Left forelimb (tissue), 1 donor: ENCODE measurements at regions not wholly inside any gene's neighbourhood (a gene's known extent, or its start where the extent isn't known, plus 50 kb on each side); places are given as distances from the start of the nearest gene placed in this dataset.

ENCODE experiments used
- DNase-seq: peaks from one replicate; pipeline ENCODE4 v3.0.0-alpha.2; 2018; ENCODE audit warnings: low spot score

DNA sequence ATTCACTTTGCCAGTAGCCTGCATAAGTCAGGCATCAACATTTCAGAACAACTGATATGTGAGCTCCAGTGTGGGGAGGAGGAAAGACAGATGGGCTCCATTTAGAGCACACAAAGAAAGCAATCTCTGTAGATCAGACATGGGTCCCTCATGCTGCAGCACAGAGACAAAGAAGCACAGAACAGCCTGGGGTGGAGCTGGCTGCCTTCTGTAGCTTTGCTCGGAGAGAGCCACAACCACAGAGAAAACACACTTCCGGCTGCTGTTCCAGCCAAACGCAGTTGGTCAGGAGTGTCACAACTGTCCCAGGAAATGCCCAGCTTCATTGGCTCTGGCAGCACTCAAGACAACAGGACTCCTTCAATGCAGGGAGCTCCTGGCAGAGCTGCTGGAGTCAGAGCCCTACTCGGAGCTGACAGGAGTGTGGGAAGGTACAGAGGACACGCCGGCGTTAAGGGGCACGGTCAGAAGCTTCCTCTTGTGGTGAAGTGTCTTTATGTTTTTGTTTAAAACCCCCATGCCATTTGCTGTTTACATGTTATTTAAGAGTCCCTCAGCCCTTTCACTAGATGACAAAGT lies 494.4 kb downstream of the TCERG1L start:
- DNase-seq: no peak

- DNase-seq: no peak
Measured at GRCh38 chr10:130817674-130818073, 493.8 kb downstream of the TCERG1L start.

DNA sequence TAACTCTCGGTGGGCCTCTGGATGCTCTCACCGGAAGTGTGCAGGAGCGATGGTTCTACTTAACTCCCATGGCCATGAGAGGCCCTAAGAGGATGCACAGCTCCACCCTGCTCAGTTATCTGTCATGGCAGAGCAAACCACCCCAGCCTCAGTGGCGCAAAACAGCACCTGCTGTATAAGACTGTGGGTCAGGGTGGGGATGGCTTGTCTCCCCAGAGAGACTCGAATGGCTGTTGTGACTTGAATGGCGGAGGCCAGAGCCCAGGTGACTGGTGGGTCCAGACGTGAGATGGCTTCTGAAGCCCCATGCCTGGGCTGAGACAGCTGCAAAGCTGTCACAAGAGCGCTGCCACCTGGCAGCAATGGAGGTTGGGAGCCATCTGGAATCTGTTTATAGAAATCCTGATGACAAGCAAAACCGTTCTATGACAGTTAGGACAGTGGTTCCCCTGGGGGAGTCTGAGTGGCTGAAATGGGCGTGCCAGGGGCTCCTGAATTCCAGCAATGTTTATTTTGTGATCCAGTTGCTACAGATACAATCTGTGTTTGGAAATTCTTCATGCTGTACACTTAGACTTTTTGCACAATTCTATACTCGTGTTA lies 490.5 kb downstream of the TCERG1L start:
- no peak for DNase-seq

- DNase-seq: no peak
Measured at GRCh38 chr10:130824230-130825014, 487.1 kb downstream of the TCERG1L start.

DNA sequence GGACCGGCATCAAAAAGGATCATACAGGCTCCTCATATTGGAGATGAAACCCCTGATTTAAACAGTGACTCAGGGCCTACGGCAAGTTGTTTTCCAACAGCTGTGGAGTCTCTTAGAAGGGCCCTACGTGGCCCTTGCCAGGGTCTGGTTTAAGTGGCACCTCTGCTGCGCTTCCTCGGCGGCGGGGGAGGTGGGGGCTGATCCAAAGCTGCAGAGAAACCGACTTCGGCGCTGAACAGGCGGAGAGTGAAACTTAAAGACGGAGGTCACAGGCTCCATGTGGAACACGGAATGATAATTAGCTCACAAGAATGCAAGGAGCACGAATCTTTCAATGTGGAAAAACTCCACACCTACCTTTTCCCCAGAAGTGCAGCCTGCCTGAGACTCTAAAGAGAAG lies 477.9 kb downstream of the TCERG1L start:
- DNase-seq: no peak

GRCh38 chr10:130834170-130834569 lies 477.4 kb downstream of the TCERG1L start:
- no peak for DNase-seq

- DNase-seq: no peak
Measured at GRCh38 chr10:130834573-130834972, 476.9 kb downstream of the TCERG1L start.

- no peak for DNase-seq
Measured at GRCh38 chr10:130835068-130835467, 476.5 kb downstream of the TCERG1L start.

DNA sequence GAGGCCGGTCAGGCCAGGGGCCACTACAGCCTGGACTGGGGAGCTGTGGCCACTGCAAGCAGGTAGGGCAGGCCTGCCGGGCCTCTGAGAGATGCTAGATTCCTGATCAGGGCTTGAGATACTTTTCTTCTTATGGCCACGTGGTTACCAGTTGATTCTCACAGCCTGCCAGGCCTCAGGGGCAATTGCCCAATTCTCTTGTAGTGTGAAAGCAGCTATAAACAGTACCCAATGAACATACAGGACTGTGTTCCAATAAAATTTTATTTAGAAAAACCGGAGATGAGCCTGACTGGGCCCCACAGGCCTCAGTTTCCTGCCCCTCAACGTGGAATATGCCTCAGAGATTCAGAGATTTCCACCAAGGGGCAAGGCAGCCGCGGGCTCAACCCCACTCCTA lies 475.2 kb downstream of the TCERG1L start:
- DNase-seq: no peak

DNA sequence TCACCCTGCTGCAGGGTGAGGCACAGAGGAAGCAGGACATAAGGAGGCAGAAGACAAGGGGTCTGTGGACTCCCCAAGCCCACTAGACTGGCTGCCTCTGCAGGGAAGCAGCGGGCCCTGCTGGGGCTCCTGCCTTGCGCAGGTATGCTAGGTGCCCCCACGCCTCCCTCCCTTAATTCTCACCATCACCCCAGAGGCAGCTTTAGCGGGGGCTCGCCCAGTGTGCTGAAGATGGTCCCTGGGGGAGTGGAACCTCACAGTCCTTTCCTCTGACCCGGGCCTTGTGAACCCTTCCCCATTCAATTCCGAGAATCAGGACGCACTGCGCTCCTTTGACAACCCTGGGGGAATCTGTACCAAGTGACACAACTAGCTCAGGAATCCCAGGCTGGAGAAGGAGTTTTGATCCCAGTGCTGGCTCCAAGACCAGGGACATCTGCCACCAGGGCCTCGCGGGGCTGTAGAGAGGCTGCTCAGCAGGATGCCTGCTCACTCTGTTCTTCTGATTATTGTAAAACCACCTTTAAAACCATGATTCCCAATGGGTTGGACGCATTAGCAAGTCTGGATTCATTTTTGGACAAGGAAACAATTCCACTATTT lies 468.4 kb downstream of the TCERG1L start:
- no peak for DNase-seq

- no peak for DNase-seq
Measured at GRCh38 chr10:130844310-130844709, 467.2 kb downstream of the TCERG1L start.

DNA sequence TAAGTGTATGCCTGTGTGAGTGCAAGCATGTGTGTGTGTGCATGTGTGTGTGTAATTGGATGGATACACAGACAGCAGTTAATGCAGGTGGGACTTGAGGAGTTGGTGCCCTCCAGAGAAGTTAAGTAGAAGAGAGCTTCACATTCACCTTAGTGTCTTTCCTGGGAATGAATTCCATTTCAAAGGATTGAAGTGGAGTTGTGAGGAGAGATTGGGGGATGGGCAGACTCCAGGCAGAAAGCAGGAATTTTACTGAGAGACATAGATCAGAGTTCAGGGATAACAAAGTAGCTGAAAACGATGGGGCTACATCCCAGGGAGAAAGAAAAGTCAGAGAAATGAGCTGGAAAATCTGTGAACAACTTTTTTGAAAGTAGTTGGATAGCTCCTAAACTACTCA lies 464.4 kb downstream of the TCERG1L start:
- DNase-seq: no peak

GRCh38 chr10:130848855-130849254 lies 462.7 kb downstream of the TCERG1L start:
- DNase-seq: no peak

DNA sequence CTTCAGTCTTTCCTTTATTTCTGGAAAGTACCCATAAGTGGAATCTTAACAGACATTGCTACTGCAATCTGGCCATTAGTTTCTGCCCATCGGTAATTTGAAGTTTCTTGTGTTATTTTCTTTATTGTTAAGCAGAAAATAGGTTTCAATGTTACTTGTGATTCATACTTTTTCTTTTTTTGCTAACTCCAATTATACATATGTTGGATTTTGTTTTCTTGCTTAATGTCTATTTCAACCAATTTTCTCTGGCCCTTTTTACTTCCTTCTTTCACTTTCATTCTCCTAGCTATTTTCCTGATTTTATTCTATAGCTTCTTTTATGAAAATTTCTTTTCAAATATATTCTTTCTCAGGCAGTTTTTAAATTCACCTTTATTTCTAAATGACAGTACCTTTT lies 457.4 kb downstream of the TCERG1L start:
- DNase-seq: no peak

DNA sequence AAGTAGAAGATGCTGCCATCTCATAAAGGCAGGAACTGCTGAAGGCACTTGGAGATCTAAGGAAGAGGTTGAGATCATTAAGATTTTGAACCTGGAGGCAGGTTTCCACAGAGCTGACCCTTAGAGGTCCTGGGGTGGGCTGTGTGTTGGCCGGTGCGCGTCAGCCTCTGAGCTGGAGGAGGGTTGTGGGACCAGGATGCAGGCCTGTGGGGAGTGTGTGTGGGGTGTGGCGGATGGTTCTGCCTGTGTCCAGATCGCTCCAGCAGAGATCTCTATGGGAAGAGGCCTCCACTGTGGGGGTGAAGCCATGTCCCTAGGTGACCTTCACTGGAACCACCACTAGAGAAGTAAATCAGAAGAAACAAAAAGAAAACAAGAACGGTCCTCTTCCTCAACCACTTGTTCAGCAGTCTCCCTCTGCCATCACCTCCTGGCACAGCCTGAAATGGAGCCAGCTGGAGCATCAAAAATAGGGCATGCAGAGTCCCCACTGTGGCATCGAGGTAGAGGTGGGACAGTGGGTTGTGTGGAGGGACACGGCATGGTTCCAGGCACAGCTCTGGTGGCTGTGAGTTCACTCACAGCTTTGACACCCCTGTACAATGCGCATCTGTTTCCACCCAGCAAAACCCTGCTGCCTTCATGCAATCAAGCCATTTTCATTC lies 453.8 kb downstream of the TCERG1L start:
- peak; percentile 30 for DNase-seq

DNA sequence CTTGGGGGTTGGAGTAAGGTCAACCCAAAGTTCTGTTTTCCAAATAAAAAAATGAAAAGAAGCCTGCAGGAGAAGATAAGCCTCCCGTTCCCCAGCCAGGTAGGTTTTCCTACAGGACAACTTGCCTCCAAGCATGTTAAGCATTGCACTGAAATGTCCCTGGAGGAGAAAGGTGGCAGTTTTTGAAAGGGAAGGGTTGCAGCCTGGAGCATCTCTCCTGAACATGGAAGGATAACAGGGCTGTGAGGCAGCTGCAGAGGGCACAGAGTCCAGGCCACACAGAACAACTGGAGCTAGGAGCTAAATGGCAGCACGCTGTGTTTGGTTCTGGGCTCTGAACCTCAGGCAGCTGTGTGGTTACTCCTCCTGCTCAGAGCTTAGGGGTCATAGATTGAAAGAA lies 452.9 kb downstream of the TCERG1L start:
- no peak for DNase-seq

DNA sequence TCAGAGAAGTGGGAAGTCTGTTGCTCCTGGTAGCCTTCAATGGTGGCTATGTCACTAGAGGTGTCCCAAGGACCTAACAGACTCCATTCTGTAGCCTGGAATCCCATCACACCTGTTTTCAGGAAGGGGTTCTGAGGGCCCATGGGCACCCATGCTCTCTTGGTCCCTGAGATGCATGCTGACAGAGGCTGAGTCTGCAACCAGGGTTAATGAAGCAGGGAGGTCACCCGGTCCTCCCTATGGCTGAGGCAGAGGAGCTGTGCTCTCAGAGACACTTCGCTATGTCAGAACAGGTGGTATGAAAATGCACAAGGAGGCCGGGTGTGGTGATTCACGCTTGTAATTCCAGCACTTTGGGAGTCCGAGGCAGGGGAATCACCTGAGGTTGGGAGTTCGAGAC lies 452.1 kb downstream of the TCERG1L start:
- DNase-seq: peak; percentile 11

GRCh38 chr10:130862122-130862521 lies 449.4 kb downstream of the TCERG1L start:
- peak; percentile 44 for DNase-seq

DNA sequence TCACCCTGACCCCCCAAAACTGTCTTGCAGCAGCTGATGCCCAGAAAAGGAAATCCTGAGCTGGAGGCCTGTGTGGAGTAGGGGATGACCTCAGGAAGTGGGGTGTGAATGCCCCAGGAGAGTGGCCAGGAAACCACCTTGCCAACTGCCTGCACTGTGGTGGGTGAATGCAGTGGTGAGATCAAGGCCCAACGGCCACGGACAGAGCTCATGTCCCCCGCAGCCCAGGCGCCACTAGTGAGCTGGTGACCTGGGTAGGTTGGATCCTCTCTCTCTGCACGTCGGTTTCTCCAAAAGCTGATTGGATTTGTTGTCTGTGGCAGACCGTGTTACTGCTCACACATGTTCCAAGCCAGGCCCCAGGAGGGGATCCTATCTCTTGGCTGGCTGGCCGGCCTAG lies 448.9 kb downstream of the TCERG1L start:
- peak; percentile 33 for DNase-seq

DNA sequence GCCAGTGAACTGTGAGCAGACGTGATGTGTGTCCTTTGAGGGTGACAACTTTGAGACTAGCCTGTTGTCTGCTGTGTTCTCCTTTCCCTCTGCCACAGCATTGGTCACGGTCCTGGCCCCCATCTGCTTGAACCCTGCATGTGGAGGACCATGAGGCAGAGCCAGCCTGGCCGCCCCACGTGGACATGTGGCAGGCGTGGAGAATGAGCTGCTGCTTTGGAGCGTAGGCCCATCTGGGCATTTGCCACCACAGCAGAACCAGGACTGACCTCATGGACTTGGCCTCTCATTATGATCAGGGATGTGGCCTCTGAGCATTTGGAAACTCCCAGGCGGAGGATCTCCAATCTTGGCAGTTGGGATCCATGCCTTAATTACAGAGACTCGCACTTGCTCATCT lies 448.5 kb downstream of the TCERG1L start:
- DNase-seq: peak; percentile 37

DNA sequence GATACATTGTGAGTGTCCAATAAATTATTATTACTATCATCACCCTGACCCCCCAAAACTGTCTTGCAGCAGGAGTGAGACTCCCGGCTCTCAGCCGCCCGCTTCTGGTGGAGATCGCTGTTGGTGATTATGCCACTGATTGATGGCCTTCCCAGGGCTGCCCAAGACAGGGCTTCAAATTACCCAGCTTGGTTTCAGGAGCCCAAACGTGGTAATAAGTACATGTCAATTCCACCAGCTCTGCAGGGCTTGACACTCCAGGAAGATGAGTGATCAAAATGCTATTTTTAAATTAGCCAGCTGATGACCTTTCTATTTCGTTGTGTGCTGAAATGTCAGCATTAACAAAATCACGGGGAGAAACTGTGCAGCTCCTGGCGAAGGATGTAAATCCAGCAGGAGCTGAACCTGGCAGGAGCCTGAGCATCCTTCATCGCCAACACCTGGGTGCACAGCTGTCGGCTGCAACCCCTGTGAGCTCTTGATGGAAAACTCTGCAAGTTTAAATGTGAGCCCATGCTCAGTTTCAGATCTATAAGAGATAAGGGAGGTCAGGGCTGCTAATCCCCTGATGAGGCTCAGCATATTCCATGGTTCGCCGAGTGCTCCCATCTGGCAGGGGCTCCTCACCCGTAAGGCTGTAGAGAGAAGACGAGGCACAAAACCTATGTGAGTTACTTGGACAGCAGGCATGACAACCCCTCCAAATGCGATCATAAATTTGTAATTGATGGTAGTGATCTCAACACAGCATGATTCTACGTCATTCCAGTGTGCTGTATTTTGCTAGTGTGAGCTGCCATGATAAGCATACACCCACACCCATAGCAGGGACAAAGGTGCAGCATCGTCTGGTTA lies 446.3 kb downstream of the TCERG1L start:
- no peak for DNase-seq

DNA sequence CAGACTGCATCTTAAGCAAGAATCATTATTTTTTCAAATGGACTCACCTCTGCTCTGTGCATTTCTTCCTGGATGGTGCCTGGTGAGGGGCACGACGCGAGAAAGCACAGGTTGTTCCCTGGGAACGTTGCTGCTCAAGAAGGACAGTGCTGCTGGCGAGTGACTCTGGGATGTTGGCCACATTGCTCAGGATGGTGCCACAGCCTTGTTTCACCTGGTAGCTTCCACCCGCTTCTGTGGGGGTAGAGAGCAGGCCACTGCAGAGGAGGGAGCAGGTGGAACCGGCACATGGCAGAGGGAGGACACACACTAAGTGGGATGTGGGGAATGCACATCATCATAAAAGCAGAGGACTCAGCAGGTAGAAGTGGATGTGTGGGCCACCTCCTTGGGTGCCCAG lies 444.7 kb downstream of the TCERG1L start:
- DNase-seq: peak; percentile 15
